Natural killer cell treated with Interleukin-12 subunit alpha and Interleukin-12 subunit beta and Interleukin-15 and Interleukin-18, amount 100 ng/mL, for 72 hours (primary cell): ENCODE measurements at regions not wholly inside any gene's neighbourhood (a gene's known extent, or its start where the extent isn't known, plus 50 kb on each side); places are given as distances from the start of the nearest gene placed in this dataset.

Source experiments
- ATAC-seq, 2 donors: fragments of 150-1000 bp; cut with Tn5 transposase in 1 of 2; sonication (Bioruptor Pico), chemical (Tn5 transposase) in 1 of 2; 2 replicates each; pipeline ENCODE4 v1.10.0; 2021
- DNase-seq: peaks from one replicate; pipeline ENCODE4 v3.0.0; 2022; ENCODE audit warnings: low spot score
- H3K27ac Mint-ChIP-seq, 2 donors: 1 replicate in 1 of 2; 2 replicates in 1 of 2; pipeline ENCODE4 v1.8.0; 2022; ENCODE audit warnings: mixed read lengths in 2 of 2, mild to moderate bottlenecking in 1 of 2, moderate library complexity in 1 of 2
- H3K27me3 Mint-ChIP-seq, 2 donors: 1 replicate in 1 of 2; 2 replicates in 1 of 2; pipeline ENCODE4 v1.8.0; 2022; ENCODE audit warnings: mixed read lengths in 2 of 2
- H3K36me3 Mint-ChIP-seq: one replicate; pipeline ENCODE4 v1.8.0; 2022; ENCODE audit warnings: mixed read lengths
- H3K4me1 Mint-ChIP-seq, 2 donors: 1 replicate in 1 of 2; 2 replicates in 1 of 2; pipeline ENCODE4 v1.8.0; 2022; ENCODE audit warnings: low read depth in 2 of 2, mixed read lengths in 2 of 2, mild to moderate bottlenecking in 1 of 2
- H3K4me3 Mint-ChIP-seq: one replicate; pipeline ENCODE4 v1.8.0; 2022; ENCODE audit warnings: mixed read lengths
- H3K9me3 Mint-ChIP-seq: 2 replicates; pipeline ENCODE4 v1.8.0; 2022; ENCODE audit warnings: mixed read lengths

DNA sequence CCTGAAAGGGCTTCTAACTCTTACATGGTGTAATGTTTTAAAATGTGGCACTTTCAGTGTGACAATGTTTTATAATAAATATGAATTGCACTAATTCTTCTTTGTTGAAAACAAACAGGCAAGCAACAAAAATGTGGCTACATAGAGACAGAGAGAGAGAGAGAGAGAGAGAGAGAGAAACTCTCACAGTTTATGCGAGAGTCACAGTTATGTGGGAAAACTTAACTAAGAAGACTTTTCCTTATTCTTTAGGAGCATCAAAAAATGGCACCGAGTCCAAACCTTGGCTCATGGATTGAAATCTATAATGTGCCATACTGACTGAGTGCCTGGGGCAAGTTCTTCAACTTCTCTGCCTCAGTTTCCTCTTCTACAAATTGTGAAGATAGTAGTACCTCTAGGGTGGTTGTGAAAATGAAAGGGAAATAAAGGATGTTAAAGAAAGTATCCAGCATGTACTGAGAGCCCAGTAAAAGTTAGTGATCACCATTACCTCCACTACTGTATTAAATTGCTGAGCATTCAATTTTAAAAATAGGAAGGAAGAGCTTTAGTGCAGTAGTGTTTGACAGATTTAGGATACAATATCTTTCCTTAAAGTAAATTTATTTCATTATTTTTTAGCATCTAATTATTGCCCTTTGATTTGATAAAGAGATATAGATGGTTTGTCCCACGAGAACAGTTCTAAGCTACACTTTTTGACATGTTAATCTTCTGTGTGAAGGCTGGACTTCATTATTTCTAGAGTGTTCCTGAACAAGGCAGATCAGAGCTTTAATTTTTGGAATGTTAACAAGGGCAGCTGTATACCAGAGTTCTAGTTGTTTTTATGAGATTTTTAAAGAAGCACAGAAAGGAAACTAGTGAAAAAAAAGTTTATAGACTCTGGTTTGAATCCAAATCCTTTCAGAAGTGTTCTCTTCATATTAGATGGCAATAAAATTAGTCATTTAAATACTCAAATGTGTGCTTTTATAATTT lies 187.5 kb upstream of the ANK2 start:
- Mint-ChIP-seq H3K27ac (no peak overlapping the region), H3K27me3 (peaks cover 0 to 1% of the 10 kb centered on the region in 2 donors), H3K4me3 (no peak overlapping the region), H3K9me3 (no peaks in the 10 kb centered on the region), H3K4me1 (no peaks in the 10 kb centered on the region), H3K36me3 (no peaks in the 10 kb centered on the region)
- no peak for ATAC-seq
- no peak for DNase-seq

DNA sequence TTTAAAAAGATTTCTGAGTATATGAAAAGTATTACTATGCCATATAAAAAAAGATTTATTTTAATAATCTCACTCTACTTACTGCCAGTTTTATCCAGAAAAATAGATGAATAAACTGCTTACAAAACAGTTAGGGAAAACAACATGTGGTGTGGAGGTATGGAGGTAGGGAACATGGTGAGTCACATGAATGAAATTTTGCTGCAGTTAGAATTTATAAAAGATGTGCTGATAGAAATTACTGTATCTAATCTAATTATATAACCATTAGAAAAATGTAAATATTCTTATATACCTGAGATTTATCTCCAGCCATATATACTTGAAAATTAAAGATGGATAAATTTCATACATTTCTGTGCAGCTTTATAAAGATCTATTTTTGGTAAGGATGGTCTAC lies 184.0 kb upstream of the ANK2 start:
- Mint-ChIP-seq H3K27ac (no peak overlapping the region), H3K27me3 (no peaks in the 10 kb centered on the region), H3K36me3 (no peaks in the 10 kb centered on the region), H3K9me3 (no peaks in the 10 kb centered on the region), H3K4me3 (no peak overlapping the region), H3K4me1 (no peaks in the 10 kb centered on the region)
- ATAC-seq (no peak), DNase-seq (no peak)

DNA sequence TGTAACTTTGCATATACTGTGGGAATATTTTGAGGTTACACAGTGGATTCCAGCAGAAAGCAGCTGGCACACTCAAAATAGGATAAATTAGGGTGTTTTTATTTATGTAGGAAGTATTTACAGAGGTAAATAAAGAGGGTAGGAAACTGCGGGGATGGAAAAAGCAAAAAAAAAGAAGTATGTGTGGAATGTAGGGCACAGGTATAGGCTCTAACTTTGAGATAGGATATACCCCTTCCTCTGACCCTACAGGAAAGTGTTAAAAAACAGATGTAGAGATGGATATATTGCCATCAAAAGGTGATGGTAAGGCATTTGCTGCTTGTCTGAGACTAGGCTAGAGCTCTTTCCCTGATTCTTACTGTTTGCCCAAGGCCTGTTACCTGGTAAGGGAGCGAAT lies 173.1 kb upstream of the ANK2 start:
- H3K36me3 Mint-ChIP-seq: no peaks in the 10 kb centered on the region

DNA sequence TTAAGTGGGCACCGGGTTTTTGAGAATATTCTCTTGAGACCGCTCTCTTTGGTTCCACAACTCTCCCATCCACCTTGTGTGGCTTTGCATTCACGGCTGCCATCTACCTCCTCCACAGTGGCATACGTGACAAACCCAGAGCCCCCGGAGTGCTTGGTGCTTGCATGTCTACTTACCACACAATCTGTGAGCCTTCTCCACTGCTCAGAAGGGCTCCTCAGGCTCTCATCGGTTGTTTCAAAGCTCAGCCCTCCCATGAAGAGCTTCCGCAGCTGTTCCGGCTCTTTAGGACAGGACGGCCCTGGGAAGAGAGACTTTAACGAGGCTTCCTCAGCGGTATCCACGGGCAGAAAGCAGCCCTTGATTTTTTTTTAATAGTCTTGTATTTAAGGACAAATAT lies 167.6 kb upstream of the ANK2 start:
- no peak for ATAC-seq
- DNase-seq: no peak
- Mint-ChIP-seq H3K4me3 (no peak overlapping the region), H3K27me3 (peaks cover 0 to 5% of the 10 kb centered on the region in 2 donors), H3K4me1 (no peaks in the 10 kb centered on the region), H3K27ac (no peak overlapping the region), H3K9me3 (peaks cover 3% of the 10 kb centered on the region), H3K36me3 (no peaks in the 10 kb centered on the region)

More for the DNA sequence above, 173.1 kb upstream of the ANK2 start:
- Mint-ChIP-seq H3K27me3 (peaks cover 0 to 6% of the 10 kb centered on the region in 2 donors), H3K4me3 (no peak overlapping the region), H3K9me3 (peaks cover 3% of the 10 kb centered on the region), H3K4me1 (no peaks in the 10 kb centered on the region), H3K27ac (no peak overlapping the region)
- no peak for DNase-seq
- no peak for ATAC-seq

DNA sequence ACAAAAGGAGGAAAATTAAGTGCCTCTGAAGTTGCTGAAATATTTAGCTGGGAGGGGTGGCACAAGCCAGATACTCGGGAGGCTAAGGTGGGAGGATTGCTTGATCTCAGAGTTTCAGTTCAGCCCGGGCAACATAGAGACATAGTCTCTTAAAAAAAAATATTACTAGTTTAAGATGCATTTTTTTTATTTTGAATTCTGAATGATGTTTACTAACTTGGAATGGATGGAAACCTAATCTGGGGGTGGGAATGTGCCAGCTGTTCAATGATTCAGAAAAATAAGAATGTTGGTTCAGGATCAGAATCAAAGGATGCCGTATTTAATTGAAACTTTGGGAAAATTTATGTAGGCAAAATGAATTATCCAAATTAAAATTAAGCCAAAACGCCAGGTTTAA lies 167.2 kb upstream of the ANK2 start:
- no peaks in the 10 kb centered on the region for H3K36me3 Mint-ChIP-seq
- ATAC-seq (no peak), DNase-seq (no peak)
- H3K27ac Mint-ChIP-seq: no peak overlapping the region
- H3K27me3 Mint-ChIP-seq: peaks cover 0 to 1% of the 10 kb centered on the region in 2 donors
- H3K4me1 Mint-ChIP-seq: no peaks in the 10 kb centered on the region
- no peak overlapping the region for H3K4me3 Mint-ChIP-seq
- no peaks in the 10 kb centered on the region for H3K9me3 Mint-ChIP-seq

DNA sequence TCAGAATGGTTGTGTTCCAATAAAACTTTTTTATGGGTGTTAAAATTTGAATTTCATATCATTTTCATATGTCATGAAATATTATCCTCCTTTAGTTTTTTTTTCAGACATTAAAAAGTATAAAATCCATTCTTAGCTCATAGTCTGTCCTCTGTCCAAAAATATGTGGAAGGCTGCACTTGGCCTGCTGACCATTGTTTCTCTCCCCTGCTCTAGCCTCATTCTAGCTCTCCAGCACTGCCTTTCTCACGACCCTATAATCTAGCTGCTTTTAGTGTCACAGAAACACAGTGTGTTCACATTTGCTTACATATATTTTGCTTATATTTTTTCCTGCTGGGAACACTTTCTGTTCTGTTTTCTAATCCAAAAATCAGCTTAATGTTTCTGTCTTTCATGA lies 165.0 kb upstream of the ANK2 start:
- DNase-seq (no peak), ATAC-seq (no peak)
- Mint-ChIP-seq H3K27ac (no peak overlapping the region), H3K4me3 (no peak overlapping the region), H3K36me3 (no peaks in the 10 kb centered on the region), H3K27me3 (no peaks in the 10 kb centered on the region), H3K4me1 (no peaks in the 10 kb centered on the region), H3K9me3 (no peaks in the 10 kb centered on the region)

DNA sequence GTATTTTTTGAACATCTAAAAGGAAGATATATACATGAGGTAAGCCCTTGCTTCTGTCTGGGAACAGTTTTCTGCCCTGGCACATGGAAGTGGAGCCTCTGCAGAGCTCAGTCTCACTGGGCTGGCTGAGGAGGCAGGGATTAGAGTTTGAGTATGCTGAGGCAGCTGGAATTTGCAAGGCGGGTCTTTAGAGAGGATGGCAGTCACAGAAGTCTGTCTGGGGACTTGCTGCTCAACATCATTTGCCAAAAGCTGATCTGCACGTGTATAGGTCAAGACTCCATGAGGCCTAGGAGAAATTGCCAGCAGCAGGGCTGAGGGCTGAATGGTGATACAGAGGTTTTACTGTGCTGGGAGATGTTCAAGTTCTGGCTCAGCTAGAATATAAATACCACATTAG lies 163.6 kb upstream of the ANK2 start:
- no peak for ATAC-seq
- H3K27me3 Mint-ChIP-seq: no peaks in the 10 kb centered on the region
- DNase-seq: no peak
- H3K27ac Mint-ChIP-seq: no peak overlapping the region
- H3K36me3 Mint-ChIP-seq: no peaks in the 10 kb centered on the region
- no peaks in the 10 kb centered on the region for H3K4me1 Mint-ChIP-seq
- no peaks in the 10 kb centered on the region for H3K9me3 Mint-ChIP-seq
- H3K4me3 Mint-ChIP-seq: no peak overlapping the region

DNA sequence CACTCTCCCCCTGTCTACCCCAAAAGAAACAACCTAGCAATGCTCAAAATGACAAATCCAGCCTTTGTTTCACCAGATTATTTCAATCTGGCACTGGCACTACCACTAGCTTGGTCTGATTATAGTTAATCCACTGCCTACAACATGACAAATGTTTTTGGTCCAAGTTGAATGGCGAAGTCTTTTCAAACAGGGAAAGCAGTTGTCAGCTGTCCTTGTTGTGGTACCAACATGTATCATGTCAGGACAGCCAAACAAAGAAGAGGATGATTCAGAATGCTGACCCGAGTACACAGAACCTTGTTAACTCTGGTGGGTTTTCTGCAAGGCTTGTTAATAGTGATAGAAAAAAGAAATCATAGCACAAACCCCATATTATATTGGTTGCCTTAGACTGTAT lies 160.8 kb upstream of the ANK2 start:
- Mint-ChIP-seq H3K4me1 (no peaks in the 10 kb centered on the region), H3K27me3 (no peaks in the 10 kb centered on the region), H3K9me3 (no peaks in the 10 kb centered on the region), H3K36me3 (no peaks in the 10 kb centered on the region), H3K27ac (no peak overlapping the region), H3K4me3 (no peak overlapping the region)
- ATAC-seq (no peak), DNase-seq (no peak)

DNA sequence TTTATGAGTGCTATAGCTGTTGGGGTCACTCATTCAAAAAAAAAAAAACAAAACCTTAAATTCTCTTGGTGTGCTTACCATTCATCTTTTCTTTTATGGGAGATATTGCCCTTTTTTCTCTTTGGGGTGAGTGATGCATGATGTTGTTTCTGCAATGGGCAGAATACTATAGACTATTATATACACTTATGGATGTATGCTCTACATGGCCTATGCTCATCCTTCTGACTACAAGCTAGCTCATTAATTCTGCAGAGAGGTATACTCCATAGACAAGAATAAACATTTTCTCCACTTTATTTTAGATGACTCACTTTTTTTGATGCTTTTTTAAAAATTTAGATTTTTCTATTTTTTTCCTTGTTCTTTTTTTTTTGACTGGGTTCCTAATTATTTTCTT lies 160.3 kb upstream of the ANK2 start:
- Mint-ChIP-seq H3K9me3 (no peaks in the 10 kb centered on the region), H3K4me1 (no peaks in the 10 kb centered on the region), H3K27ac (no peak overlapping the region), H3K4me3 (no peak overlapping the region), H3K36me3 (no peaks in the 10 kb centered on the region), H3K27me3 (no peaks in the 10 kb centered on the region)
- ATAC-seq (no peak), DNase-seq (no peak)

DNA sequence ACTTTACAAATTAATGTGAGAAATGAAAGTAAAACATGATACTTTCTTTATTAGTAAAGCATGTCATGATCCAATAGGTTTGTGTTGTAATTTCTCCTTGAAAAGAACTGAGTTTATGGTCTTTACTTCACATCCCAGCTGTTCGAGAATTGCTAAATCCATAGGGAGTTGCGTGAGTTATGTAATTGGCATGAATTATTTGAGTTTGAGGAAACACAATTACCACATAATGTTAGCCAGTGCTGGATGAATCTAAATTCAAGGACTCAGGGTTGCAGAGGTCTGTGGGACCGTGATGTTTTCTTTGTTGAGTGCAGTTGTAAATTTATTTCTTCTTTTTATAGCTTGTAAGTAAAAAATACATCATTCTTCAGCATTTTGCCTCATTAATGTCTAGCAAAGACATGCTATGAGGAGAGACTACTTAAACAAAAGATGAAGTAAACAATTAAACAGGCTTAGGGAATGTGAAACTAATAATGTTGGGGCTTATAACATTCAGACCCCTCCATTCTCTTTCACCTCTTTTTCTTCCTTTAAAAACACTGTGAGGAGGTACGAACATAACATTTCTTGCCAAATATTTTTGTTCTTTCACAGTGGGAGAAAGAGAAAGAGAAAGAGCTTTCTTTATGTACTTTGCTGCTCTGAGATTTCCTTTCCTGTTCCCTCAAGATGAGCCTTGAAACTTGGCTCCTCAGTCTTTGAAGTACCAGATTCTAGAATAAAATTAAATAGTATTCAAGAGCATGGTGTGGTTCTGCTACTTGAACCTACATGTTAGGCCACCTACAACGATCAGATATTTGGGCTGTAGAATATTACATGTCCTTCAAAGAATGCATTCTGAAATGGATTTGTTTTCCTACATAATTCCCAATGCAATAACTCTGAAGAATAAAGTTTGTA lies 159.6 kb upstream of the ANK2 start:
- no peaks in the 10 kb centered on the region for H3K36me3 Mint-ChIP-seq
- H3K27ac Mint-ChIP-seq: no peak overlapping the region
- no peak for DNase-seq
- H3K27me3 Mint-ChIP-seq: no peaks in the 10 kb centered on the region
- no peaks in the 10 kb centered on the region for H3K9me3 Mint-ChIP-seq
- ATAC-seq: no peak
- no peak overlapping the region for H3K4me3 Mint-ChIP-seq
- no peaks in the 10 kb centered on the region for H3K4me1 Mint-ChIP-seq

DNA sequence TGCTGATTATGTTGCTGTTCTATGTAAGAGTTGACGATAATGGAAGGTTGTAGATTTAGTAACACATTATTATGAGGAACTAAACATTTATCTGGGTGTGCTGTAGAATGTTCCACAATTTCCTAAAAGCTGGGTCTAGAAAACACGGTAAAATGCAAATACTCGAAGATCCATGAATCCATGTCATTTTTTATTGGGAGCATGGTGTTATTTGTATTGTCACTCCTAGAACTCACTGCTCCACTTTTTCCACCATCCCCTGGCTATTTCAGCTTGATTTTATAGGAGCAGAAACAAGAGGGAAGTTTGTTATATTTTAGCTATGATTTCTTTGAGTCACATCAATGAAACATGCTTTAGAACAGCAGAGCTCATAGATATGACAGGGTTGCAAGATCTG lies 155.0 kb upstream of the ANK2 start:
- peaks cover 0 to 9% of the 10 kb centered on the region in 2 donors for H3K27me3 Mint-ChIP-seq
- no peak overlapping the region for H3K27ac Mint-ChIP-seq
- no peaks in the 10 kb centered on the region for H3K4me1 Mint-ChIP-seq
- no peaks in the 10 kb centered on the region for H3K36me3 Mint-ChIP-seq
- DNase-seq: no peak
- no peak for ATAC-seq
- H3K4me3 Mint-ChIP-seq: no peak overlapping the region
- H3K9me3 Mint-ChIP-seq: no peaks in the 10 kb centered on the region

DNA sequence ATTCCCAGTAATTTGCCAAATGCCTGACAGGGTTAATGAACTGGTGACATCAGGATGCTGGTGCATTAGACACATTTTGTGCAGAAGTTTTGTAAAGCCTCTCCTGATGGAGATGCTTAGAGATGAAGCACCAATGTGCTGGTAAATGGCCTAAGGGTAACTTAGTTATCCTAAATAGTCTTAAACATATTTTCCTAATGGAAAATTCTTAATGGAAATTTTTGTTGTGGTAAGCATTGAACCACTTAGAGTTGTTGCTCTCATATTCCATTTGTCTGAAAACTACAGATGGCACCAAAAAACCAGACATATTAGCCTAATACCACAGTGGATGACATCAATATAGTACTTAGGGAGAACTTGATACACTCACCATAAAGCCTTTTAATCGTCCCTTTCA lies 154.5 kb upstream of the ANK2 start:
- ATAC-seq: no peak
- Mint-ChIP-seq H3K9me3 (no peaks in the 10 kb centered on the region), H3K36me3 (no peaks in the 10 kb centered on the region), H3K4me1 (no peaks in the 10 kb centered on the region), H3K27me3 (peaks cover 0 to 9% of the 10 kb centered on the region in 2 donors), H3K4me3 (no peak overlapping the region), H3K27ac (no peak overlapping the region)
- DNase-seq: no peak

DNA sequence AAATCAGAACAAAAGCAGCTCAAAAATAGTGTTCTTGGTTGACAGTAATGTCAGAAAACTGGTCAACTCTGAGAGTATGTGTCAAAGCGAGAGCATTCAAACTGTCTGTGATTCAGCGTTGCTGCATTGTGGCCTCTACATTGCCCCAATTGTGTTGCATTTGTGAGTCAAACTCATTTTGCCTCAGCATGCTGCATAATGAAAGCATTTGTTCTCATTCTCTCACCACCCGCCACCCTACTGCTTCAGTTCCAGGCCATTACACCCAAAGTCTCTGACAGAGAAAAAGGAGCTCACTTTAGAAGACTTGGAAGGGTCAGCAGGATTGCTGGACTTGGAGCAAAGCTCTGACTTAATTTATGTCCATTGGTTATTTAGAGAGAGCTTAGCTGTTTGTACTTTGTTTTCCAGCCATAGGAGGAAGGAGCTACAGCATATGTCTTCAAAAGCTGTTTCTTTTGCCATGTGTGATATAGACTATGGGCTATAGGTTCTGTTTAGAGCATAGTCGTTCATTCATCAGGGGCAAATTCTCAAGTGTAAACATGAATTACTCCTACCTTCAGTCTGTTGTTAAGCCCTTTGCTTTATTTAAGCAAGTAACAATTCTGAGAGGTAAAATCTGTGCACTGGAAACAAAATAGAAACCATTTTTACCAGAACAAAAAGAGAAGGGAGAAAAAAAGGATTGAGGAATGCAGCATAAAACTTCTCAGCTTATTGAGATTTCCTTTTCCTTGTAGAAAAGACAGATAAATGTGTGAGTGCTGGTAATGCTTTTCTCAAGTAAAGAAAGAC lies 153.4 kb upstream of the ANK2 start:
- Mint-ChIP-seq H3K4me3 (no peak overlapping the region), H3K9me3 (no peaks in the 10 kb centered on the region), H3K4me1 (no peaks in the 10 kb centered on the region), H3K27ac (no peak overlapping the region), H3K36me3 (no peaks in the 10 kb centered on the region), H3K27me3 (peaks cover 0 to 17% of the 10 kb centered on the region in 2 donors)
- ATAC-seq: no peak
- no peak for DNase-seq
